ENCODE measurements at regions not wholly inside any gene's neighbourhood (a gene's known extent, or its start where the extent isn't known, plus 50 kb on each side); places are given as distances from the start of the nearest gene placed in this dataset.

DNA sequence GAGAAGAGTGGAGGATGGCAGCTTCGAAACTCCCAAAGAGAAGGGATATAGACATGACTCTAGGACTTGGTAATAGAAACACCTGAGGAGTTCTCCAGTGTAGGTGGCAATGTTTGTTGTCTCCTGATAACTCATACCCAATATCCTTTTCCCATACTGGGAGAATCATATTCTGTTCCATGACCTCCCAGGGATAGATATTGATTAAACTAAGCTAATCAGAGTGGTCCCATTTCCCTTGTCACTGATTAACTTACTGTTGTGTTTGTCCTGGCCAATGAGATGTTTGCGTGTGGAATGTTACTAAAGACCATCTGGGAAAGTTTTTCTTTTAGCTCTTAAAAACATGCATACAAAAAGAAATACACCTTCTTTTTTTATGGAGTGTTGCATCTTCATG, 85.6 kb downstream of the RPL22L1 start:
- intact Hi-C loops (cut with DNase I), result no loop called here
- Histone ChIP-seq H3K27me3 (no peaks in the 10 kb centered on the region), H3K36me3 (no peaks in the 10 kb centered on the region), H3K4me1 (no peaks in the 10 kb centered on the region), H3K27ac (no peak overlapping the region), H3K9me3 (no peaks in the 10 kb centered on the region), H3K4me3 (no peak overlapping the region)
- TF ChIP-seq, protein P1, sequence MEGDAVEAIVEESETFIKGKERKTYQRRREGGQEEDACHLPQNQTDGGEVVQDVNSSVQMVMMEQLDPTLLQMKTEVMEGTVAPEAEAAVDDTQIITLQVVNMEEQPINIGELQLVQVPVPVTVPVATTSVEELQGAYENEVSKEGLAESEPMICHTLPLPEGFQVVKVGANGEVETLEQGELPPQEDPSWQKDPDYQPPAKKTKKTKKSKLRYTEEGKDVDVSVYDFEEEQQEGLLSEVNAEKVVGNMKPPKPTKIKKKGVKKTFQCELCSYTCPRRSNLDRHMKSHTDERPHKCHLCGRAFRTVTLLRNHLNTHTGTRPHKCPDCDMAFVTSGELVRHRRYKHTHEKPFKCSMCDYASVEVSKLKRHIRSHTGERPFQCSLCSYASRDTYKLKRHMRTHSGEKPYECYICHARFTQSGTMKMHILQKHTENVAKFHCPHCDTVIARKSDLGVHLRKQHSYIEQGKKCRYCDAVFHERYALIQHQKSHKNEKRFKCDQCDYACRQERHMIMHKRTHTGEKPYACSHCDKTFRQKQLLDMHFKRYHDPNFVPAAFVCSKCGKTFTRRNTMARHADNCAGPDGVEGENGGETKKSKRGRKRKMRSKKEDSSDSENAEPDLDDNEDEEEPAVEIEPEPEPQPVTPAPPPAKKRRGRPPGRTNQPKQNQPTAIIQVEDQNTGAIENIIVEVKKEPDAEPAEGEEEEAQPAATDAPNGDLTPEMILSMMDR (IDR thresholded peaks at IDR 0.05), result no peak
- DNase-seq, result no peak
- no peak for ATAC-seq

DNA sequence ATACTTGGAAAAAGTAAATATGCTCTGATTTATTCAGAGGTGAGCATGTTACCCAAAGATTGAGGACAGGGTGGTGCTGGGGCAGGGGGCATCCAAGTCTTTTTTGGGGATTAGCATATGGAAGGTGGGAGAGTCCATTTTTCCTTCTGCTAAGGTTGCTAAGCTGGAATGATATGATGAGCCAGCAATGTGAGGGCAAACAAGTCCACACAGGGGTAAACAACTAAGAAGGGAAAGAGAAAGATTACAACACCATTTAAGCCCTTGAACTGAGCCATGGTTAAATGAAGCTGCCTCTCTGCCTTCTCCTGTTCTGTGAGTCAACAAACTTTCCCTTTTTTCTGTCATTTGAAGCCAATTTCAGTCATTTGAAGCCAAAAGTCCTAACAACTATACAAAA, 89.0 kb downstream of the RPL22L1 start:
- TF ChIP-seq, protein P1 (IDR thresholded peaks at IDR 0.05), result no peak
- Histone ChIP-seq H3K4me3 (no peak overlapping the region), H3K36me3 (no peaks in the 10 kb centered on the region), H3K27ac (no peak overlapping the region), H3K4me1 (no peaks in the 10 kb centered on the region), H3K9me3 (peaks cover 0 to 1% of the 10 kb centered on the region in 2 donors), H3K27me3 (no peaks in the 10 kb centered on the region)
- intact Hi-C loops (cut with DNase I), result no loop called here
- ATAC-seq (no peak), DNase-seq (no peak)

DNA sequence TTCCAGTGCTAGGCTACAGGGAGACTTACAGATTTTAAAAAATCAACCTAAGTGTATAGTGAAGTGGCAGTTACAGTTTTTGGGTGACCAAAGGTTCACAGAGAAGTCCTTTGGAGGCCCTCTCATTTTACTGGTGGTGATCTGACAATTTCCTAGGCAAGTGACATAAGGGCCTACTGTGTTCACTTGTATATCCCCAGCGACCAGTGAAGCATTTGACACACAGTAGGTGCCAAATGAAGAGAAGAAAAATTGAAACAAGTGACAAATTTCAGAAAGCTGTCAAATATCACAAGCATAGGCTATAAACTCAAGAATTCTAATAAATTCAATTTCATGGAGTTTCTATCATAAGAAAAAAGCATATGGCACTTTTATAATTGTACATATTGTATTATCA, 89.5 kb downstream of the RPL22L1 start:
- H3K4me1 ChIP-seq, result no peaks in the 10 kb centered on the region
- no peak overlapping the region for H3K4me3 ChIP-seq
- H3K27ac ChIP-seq, result no peak overlapping the region
- intact Hi-C loops (cut with DNase I), result no loop called here
- TF ChIP-seq, protein P1 (IDR thresholded peaks at IDR 0.05), result no peak
- DNase-seq (no peak), ATAC-seq (no peak)
- no peaks in the 10 kb centered on the region for H3K27me3 ChIP-seq
- H3K36me3 ChIP-seq, result no peaks in the 10 kb centered on the region
- H3K9me3 ChIP-seq, result peaks cover 0 to 1% of the 10 kb centered on the region in 2 donors

GRCh38 chr3:170778240-170779217, 91.5 kb downstream of the RPL22L1 start:
- no peaks in the 10 kb centered on the region for H3K27me3 ChIP-seq
- ATAC-seq, result no peak
- TF ChIP-seq, protein P1 (IDR thresholded peaks at IDR 0.05), result no peak
- H3K4me1 ChIP-seq, result no peaks in the 10 kb centered on the region
- H3K27ac ChIP-seq, result no peak overlapping the region
- no peak overlapping the region for H3K4me3 ChIP-seq
- H3K36me3 ChIP-seq, result no peaks in the 10 kb centered on the region
- peaks cover 0 to 1% of the 10 kb centered on the region in 2 donors for H3K9me3 ChIP-seq
- DNase-seq, result no peak
- intact Hi-C loops (cut with DNase I), result no loop called here

- DNase-seq (no peak), ATAC-seq (no peak)
- H3K4me3 ChIP-seq, result no peak overlapping the region
- TF ChIP-seq, protein P1 (IDR thresholded peaks at IDR 0.05), result no peak
- H3K36me3 ChIP-seq, result no peaks in the 10 kb centered on the region
- H3K4me1 ChIP-seq, result no peaks in the 10 kb centered on the region
- intact Hi-C loops (cut with DNase I), result no loop called here
- peaks cover 0 to 1% of the 10 kb centered on the region in 2 donors for H3K9me3 ChIP-seq
- H3K27ac ChIP-seq, result no peak overlapping the region
- no peaks in the 10 kb centered on the region for H3K27me3 ChIP-seq
These were observed 92.5 kb downstream of the RPL22L1 start for GRCh38 chr3:170777564-170777926.

Data from left lung (tissue), 4 donors.